SH-SY5Y (cell line): ENCODE measurements at regions not wholly inside any gene's neighbourhood (a gene's known extent, or its start where the extent isn't known, plus 50 kb on each side); places are given as distances from the start of the nearest gene placed in this dataset.

ENCODE experiments used
- GATA2 ChIP-seq: IDR thresholded peaks from 2 replicates; pipeline ENCODE4 v1.6.1; 2011; ENCODE audit warnings: mild to moderate bottlenecking, low read depth, low read length
- GATA3 ChIP-seq: IDR thresholded peaks from 2 replicates; pipeline ENCODE4 v1.6.1; 2011; ENCODE audit warnings: low read depth, mild to moderate bottlenecking, low read length, moderate library complexity

- no peak for TF ChIP-seq GATA2
- TF ChIP-seq GATA3 = no peak
These were observed 568.1 kb upstream of the LINC00305 start for GRCh38 chr18:64717026-64717425.
